ENCODE measurements at regions not wholly inside any gene's neighbourhood (a gene's known extent, or its start where the extent isn't known, plus 50 kb on each side); places are given as distances from the start of the nearest gene placed in this dataset.

- Histone ChIP-seq H3K36me3 (ENCODE audit: control insufficient read depth, insufficient read depth, low read length) (no peaks in the 10 kb centered on the region), H3K27ac (ENCODE audit: low read length) (no peak overlapping the region), H3K27me3 (ENCODE audit: control insufficient read depth, insufficient read depth, low read length) (no peaks in the 10 kb centered on the region), H3K4me1 (ENCODE audit: control insufficient read depth, insufficient read depth, low read length) (no peaks in the 10 kb centered on the region), H3K9me3 (ENCODE audit: control insufficient read depth, insufficient read depth, low read length) (no peaks in the 10 kb centered on the region), H3K4me3 (ENCODE audit: low read length) (no peak overlapping the region)
- DNase-seq = no peak
- no peaks in the 10 kb centered on the region for H3K36me3 Mint-ChIP-seq
- H3K9me3 Mint-ChIP-seq = no peaks in the 10 kb centered on the region
- no peaks in the 10 kb centered on the region for H3K27me3 Mint-ChIP-seq (ENCODE audit: low read depth in 2 of 2)
- no peak overlapping the region for H3K4me3 Mint-ChIP-seq
- TF ChIP-seq, protein P1, sequence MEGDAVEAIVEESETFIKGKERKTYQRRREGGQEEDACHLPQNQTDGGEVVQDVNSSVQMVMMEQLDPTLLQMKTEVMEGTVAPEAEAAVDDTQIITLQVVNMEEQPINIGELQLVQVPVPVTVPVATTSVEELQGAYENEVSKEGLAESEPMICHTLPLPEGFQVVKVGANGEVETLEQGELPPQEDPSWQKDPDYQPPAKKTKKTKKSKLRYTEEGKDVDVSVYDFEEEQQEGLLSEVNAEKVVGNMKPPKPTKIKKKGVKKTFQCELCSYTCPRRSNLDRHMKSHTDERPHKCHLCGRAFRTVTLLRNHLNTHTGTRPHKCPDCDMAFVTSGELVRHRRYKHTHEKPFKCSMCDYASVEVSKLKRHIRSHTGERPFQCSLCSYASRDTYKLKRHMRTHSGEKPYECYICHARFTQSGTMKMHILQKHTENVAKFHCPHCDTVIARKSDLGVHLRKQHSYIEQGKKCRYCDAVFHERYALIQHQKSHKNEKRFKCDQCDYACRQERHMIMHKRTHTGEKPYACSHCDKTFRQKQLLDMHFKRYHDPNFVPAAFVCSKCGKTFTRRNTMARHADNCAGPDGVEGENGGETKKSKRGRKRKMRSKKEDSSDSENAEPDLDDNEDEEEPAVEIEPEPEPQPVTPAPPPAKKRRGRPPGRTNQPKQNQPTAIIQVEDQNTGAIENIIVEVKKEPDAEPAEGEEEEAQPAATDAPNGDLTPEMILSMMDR (IDR thresholded peaks at IDR 0.05) = no peak
- no peak overlapping the region for H3K27ac Mint-ChIP-seq
- no peak for ATAC-seq
- no peaks in the 10 kb centered on the region for H3K4me1 Mint-ChIP-seq
- intact Hi-C loops (cut with micrococcal nuclease) = no loop called here
Observed at GRCh38 chr16:72291531-72291981, 119.6 kb upstream of the PMFBP1 start.

GRCh38 chr16:72291121-72291520 lies 119.2 kb upstream of the PMFBP1 start:
- H3K36me3 ChIP-seq (ENCODE audit: control insufficient read depth, insufficient read depth, low read length) = no peaks in the 10 kb centered on the region
- H3K4me1 ChIP-seq (ENCODE audit: control insufficient read depth, insufficient read depth, low read length) = no peaks in the 10 kb centered on the region
- H3K27me3 Mint-ChIP-seq (ENCODE audit: low read depth in 2 of 2) = no peaks in the 10 kb centered on the region
- no peaks in the 10 kb centered on the region for H3K27me3 ChIP-seq (ENCODE audit: control insufficient read depth, insufficient read depth, low read length)
- no peak overlapping the region for H3K27ac Mint-ChIP-seq
- H3K4me3 Mint-ChIP-seq = no peak overlapping the region
- DNase-seq (no peak), ATAC-seq (no peak)
- no peaks in the 10 kb centered on the region for H3K9me3 ChIP-seq (ENCODE audit: control insufficient read depth, insufficient read depth, low read length)
- H3K27ac ChIP-seq (ENCODE audit: low read length) = no peak overlapping the region
- H3K4me3 ChIP-seq (ENCODE audit: low read length) = no peak overlapping the region
- WGBS (ENCODE audit: insufficient coverage) = 82% methylated on average over 3 of the region's 3 CpGs
- TF ChIP-seq, protein P1 (IDR thresholded peaks at IDR 0.05) = no peak
- no peaks in the 10 kb centered on the region for H3K9me3 Mint-ChIP-seq
- H3K4me1 Mint-ChIP-seq = no peaks in the 10 kb centered on the region
- H3K36me3 Mint-ChIP-seq = no peaks in the 10 kb centered on the region
- intact Hi-C loops (cut with micrococcal nuclease) = no loop called here

GRCh38 chr16:72287649-72288048 lies 115.7 kb upstream of the PMFBP1 start:
- H3K27me3 Mint-ChIP-seq (ENCODE audit: low read depth in 2 of 2) = no peaks in the 10 kb centered on the region
- TF ChIP-seq, protein P1 (IDR thresholded peaks at IDR 0.05) = no peak
- Histone ChIP-seq H3K27ac (ENCODE audit: low read length) (no peak overlapping the region), H3K4me3 (ENCODE audit: low read length) (no peak overlapping the region), H3K9me3 (ENCODE audit: control insufficient read depth, insufficient read depth, low read length) (no peaks in the 10 kb centered on the region), H3K4me1 (ENCODE audit: control insufficient read depth, insufficient read depth, low read length) (no peaks in the 10 kb centered on the region), H3K27me3 (ENCODE audit: control insufficient read depth, insufficient read depth, low read length) (no peaks in the 10 kb centered on the region), H3K36me3 (ENCODE audit: control insufficient read depth, insufficient read depth, low read length) (no peaks in the 10 kb centered on the region)
- H3K9me3 Mint-ChIP-seq = no peaks in the 10 kb centered on the region
- H3K27ac Mint-ChIP-seq = no peak overlapping the region
- intact Hi-C loops (cut with micrococcal nuclease) = no loop called here
- ATAC-seq (no peak), DNase-seq (no peak)
- H3K4me1 Mint-ChIP-seq = no peaks in the 10 kb centered on the region
- H3K4me3 Mint-ChIP-seq = no peak overlapping the region
- H3K36me3 Mint-ChIP-seq = no peaks in the 10 kb centered on the region

DNA sequence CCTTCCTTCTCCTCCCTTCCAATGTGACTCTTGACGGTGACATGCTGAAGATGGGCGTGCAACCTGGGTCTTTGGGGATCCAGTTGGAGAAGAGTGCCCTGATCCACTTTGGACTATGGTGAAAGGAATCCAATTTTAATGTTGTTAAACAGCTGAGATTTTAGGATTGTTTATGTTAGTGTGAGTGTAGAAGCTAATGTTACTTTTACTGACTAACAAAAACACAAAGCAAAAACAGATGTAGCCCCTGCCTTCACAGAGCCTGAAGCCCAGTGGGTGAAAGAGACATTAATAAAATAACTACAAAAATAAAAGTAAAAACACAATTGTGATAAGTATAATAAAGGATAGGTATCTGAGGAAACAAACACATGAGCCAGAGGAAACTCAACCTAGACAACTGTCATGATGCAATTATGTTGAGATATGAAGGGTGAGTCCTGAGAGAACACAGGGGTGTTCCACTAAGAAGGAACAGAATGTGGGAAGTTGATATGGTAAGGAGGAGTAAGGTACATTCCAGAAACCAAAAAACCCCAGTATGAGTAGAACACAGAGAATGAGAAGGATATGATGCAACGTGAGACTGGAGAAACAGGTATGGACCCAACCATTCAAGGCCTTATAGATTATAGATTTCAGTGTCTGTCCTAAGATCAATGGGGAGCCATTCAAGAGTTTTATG lies 115.1 kb upstream of the PMFBP1 start:
- no peak overlapping the region for H3K4me3 Mint-ChIP-seq
- no peaks in the 10 kb centered on the region for H3K4me1 Mint-ChIP-seq
- Histone ChIP-seq H3K9me3 (ENCODE audit: control insufficient read depth, insufficient read depth, low read length) (no peaks in the 10 kb centered on the region), H3K4me1 (ENCODE audit: control insufficient read depth, insufficient read depth, low read length) (no peaks in the 10 kb centered on the region), H3K4me3 (ENCODE audit: low read length) (no peak overlapping the region), H3K27me3 (ENCODE audit: control insufficient read depth, insufficient read depth, low read length) (no peaks in the 10 kb centered on the region), H3K36me3 (ENCODE audit: control insufficient read depth, insufficient read depth, low read length) (no peaks in the 10 kb centered on the region), H3K27ac (ENCODE audit: low read length) (no peak overlapping the region)
- 100% methylated on average over 3 of the region's 3 CpGs for WGBS (ENCODE audit: insufficient coverage)
- H3K36me3 Mint-ChIP-seq = no peaks in the 10 kb centered on the region
- DNase-seq = no peak
- TF ChIP-seq, protein P1 (IDR thresholded peaks at IDR 0.05) = no peak
- ATAC-seq = no peak
- H3K9me3 Mint-ChIP-seq = no peaks in the 10 kb centered on the region
- no peak overlapping the region for H3K27ac Mint-ChIP-seq
- H3K27me3 Mint-ChIP-seq (ENCODE audit: low read depth in 2 of 2) = no peaks in the 10 kb centered on the region
- intact Hi-C loops (cut with micrococcal nuclease) = no loop called here
